Kidney (tissue), 13 donors: ENCODE measurements at regions not wholly inside any gene's neighbourhood (a gene's known extent, or its start where the extent isn't known, plus 50 kb on each side); places are given as distances from the start of the nearest gene placed in this dataset.

Source experiments
- DNase-seq, 5 donors: peaks; one replicate each; pipeline ENCODE4 v3.0.0-alpha.2; 2013 to 2020
- FAIRE-seq: peaks from 2 replicates; lab custom pipeline; 2012; peaks lifted over from hg19 to GRCh38; lab: Jason Lieb, UNC
- H3K27ac ChIP-seq, 2 donors: one replicate each; pipeline ENCODE4 v1.7.0; 2013; ENCODE audit warnings: low read depth in 2 of 2, low read length in 2 of 2, inconsistent platforms in 1 of 2
- H3K27me3 ChIP-seq: one replicate; pipeline ENCODE4 v1.7.1; 2013; ENCODE audit warnings: low read length, inconsistent platforms; ENCODE audit not compliant: control insufficient read depth, insufficient read depth
- H3K36me3 ChIP-seq, 3 donors: one replicate each; pipeline versions ENCODE4 v1.7.0 to v1.7.1; 2013; ENCODE audit warnings: low read length in 3 of 3, control low read depth in 1 of 3, inconsistent platforms in 1 of 3; ENCODE audit not compliant: insufficient read depth in 3 of 3, control insufficient read depth in 2 of 3
- H3K4me1 ChIP-seq, 3 donors: one replicate each; pipeline versions ENCODE4 v1.7.0 to v1.7.1; 2013; ENCODE audit warnings: low read length in 3 of 3, inconsistent platforms in 1 of 3, low read depth in 1 of 3; ENCODE audit not compliant: control insufficient read depth in 2 of 3, insufficient read depth in 2 of 3
- H3K4me3 ChIP-seq, 3 donors: one replicate each; pipeline versions ENCODE4 v1.7.0 to v1.8.1; 2013; ENCODE audit warnings: low read length in 3 of 3, control low read depth in 1 of 3, inconsistent platforms in 1 of 3
- H3K9ac ChIP-seq, 3 donors: one replicate each; pipeline versions ENCODE4 v1.7.0 to v1.7.1; 2013; ENCODE audit warnings: low read length in 3 of 3, control low read depth in 1 of 3, inconsistent platforms in 1 of 3
- H3K9me3 ChIP-seq, 3 donors: one replicate each; pipeline versions ENCODE4 v1.7.0 to v1.7.1; 2013; ENCODE audit warnings: low read length in 3 of 3, control low read depth in 1 of 3, inconsistent platforms in 1 of 3; ENCODE audit not compliant: control insufficient read depth in 2 of 3, insufficient read depth in 1 of 3
- intact Hi-C: fragments of 100-400 bp; cut with DNase I; formaldehyde crosslinking; loops from one replicate; pipeline ENCODE4 v1.11.1; 2022
- TF ChIP-seq, protein P1 (sequence below): IDR thresholded peaks from 3 replicates; pipeline ENCODE4 v1.5.1; 2012; ENCODE audit warnings: mild to moderate bottlenecking, moderate library complexity, borderline replicate concordance; ENCODE audit not compliant: insufficient read depth; ENCODE audit errors: extremely low read depth
- donor health status: control.
- donor health status: control.
- donor health status: control.
- donor health status: control.
- donor health status: control.
- donor health status: DM: yes; HTN: yes; CAD: no.
- donor health status: Normal renal cell carcinoma (clear cell type).

DNA sequence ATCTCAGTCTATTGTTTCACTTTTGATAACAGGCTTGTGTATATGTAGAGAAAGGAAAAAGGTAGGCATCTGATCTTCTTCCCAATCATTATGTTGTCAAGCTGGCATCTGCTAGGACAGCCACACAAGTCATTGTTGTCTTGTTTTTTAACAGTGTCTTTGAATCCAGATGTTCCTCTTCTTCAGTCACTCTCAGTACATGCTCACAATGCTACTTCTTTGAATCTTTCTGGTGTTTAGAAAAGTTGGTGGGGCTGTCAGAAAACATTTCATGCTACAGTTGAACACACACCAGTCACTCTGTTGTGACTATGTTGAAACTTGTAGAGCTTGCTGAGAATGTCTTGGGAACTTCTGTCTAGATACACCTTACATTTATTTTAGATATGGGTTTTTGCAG is 1231.4 kb upstream of the MIR17HG start:
- H3K9me3 ChIP-seq: no peaks in the 10 kb centered on the region

DNA sequence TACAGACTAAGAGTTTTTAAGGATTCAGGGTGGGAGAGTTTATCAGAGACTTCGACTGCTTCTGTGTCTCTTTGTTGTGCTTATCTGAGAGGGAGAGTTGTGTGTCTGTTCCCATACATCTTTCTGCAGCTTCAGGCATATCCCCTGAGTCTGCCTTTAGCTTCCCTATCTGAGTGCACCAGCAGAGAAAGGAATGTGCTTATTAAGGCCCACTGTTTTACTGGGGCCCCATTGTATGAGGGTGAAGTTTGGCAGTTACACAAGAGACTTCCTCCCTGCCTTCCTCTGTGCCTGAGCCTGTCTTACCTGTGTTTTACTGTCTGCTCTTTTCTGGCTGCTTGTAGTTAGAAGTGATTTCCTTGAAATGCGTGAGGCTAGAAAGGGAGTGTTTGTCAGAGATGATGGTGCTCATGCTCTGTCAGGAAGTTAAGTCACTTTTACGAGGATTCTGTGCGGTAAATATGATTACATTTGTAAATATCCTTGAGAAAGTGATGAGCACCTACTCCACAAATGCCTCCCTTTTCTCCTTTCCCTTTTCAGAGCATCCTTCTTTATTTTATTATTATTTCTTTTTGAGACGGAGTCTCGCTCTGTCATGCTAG is 1228.9 kb upstream of the MIR17HG start:
- Histone ChIP-seq H3K9me3 (no peaks in the 10 kb centered on the region), H3K4me1 (no peaks in the 10 kb centered on the region), H3K27me3 (no peaks in the 10 kb centered on the region), H3K9ac (no peak overlapping the region), H3K27ac (no peak overlapping the region), H3K36me3 (no peaks in the 10 kb centered on the region), H3K4me3 (no peak overlapping the region)
- FAIRE-seq (no peak), DNase-seq (no peak)
- TF ChIP-seq, protein P1, sequence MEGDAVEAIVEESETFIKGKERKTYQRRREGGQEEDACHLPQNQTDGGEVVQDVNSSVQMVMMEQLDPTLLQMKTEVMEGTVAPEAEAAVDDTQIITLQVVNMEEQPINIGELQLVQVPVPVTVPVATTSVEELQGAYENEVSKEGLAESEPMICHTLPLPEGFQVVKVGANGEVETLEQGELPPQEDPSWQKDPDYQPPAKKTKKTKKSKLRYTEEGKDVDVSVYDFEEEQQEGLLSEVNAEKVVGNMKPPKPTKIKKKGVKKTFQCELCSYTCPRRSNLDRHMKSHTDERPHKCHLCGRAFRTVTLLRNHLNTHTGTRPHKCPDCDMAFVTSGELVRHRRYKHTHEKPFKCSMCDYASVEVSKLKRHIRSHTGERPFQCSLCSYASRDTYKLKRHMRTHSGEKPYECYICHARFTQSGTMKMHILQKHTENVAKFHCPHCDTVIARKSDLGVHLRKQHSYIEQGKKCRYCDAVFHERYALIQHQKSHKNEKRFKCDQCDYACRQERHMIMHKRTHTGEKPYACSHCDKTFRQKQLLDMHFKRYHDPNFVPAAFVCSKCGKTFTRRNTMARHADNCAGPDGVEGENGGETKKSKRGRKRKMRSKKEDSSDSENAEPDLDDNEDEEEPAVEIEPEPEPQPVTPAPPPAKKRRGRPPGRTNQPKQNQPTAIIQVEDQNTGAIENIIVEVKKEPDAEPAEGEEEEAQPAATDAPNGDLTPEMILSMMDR: no peak
- intact Hi-C loops: no loop called here

More for the DNA sequence above, 1231.4 kb upstream of the MIR17HG start:
- intact Hi-C loops: no loop called here
- H3K36me3 ChIP-seq: no peaks in the 10 kb centered on the region
- TF ChIP-seq, protein P1: no peak
- no peaks in the 10 kb centered on the region for H3K27me3 ChIP-seq
- no peak overlapping the region for H3K9ac ChIP-seq
- no peak overlapping the region for H3K27ac ChIP-seq
- FAIRE-seq (no peak), DNase-seq (no peak)
- H3K4me3 ChIP-seq: no peak overlapping the region
- no peaks in the 10 kb centered on the region for H3K4me1 ChIP-seq

DNA sequence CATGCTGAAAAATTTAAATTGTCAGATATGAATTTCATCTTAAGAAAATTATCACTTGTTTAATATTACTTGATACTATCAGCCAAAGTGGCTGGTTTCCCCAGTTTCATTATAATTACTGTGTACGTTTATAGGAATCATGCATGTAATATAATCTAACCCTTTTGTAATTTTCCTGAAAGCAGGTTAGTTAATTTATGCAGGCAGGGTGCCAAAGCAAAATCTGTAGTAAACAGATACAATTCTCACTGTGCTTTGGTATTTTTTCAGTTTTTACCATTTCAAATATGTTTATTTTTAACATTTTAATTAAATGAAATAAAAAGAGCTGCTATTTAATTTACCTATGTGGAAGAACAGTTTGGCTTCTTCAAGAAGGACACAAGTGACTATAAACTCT is 1227.5 kb upstream of the MIR17HG start:
- Histone ChIP-seq H3K9me3 (no peaks in the 10 kb centered on the region), H3K36me3 (no peaks in the 10 kb centered on the region), H3K4me1 (no peaks in the 10 kb centered on the region), H3K4me3 (no peak overlapping the region), H3K27me3 (no peaks in the 10 kb centered on the region), H3K9ac (no peak overlapping the region), H3K27ac (no peak overlapping the region)
- TF ChIP-seq, protein P1: no peak
- FAIRE-seq (no peak), DNase-seq (peak in 2 of 5 donors; percentile 2 to 7)
- intact Hi-C loops: no loop called here

DNA sequence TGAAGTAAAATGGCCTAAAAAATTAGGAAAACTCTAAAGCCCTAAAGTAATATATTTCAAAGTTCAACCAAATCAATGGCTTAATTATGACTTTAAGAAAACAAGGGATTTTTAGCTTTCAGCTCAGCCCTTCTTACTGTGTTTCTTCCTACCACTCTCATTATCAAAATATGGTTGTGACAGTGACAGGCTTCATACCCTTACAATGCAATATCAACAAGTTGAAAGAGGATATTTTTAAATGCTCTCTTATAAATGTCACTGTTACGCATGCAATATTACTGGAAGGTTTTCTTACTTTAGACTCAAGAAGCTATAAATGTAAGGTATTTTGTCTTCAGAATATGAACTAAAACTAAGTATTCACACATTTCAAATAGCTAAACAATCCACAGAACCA is 1225.7 kb upstream of the MIR17HG start:
- DNase-seq (no peak), FAIRE-seq (no peak)
- Histone ChIP-seq H3K4me1 (no peaks in the 10 kb centered on the region), H3K36me3 (no peaks in the 10 kb centered on the region), H3K27ac (no peak overlapping the region), H3K9me3 (no peaks in the 10 kb centered on the region), H3K27me3 (no peaks in the 10 kb centered on the region), H3K9ac (no peak overlapping the region), H3K4me3 (no peak overlapping the region)
- intact Hi-C loops: no loop called here
- TF ChIP-seq, protein P1: no peak
